ENCODE measurements at regions not wholly inside any gene's neighbourhood (a gene's known extent, or its start where the extent isn't known, plus 50 kb on each side); places are given as distances from the start of the nearest gene placed in this dataset.

- TF ChIP-seq ZNF549 (tag by site-specific recombination; IDR thresholded peaks at IDR 0.05): no peak
- TF ChIP-seq KLF16 (tag by site-specific recombination; IDR thresholded peaks at IDR 0.05): no peak
- no peak for TF ChIP-seq ZNF184 (tag by site-specific recombination; IDR thresholded peaks at IDR 0.05)
- TF ChIP-seq ZNF221 (tag by site-specific recombination; IDR thresholded peaks at IDR 0.05; ENCODE audit: borderline replicate concordance): no peak
- no peak for TF ChIP-seq ZNF513 (tag by site-specific recombination; IDR thresholded peaks at IDR 0.05)
- TF ChIP-seq ZNF518A (tag by site-specific recombination; conservative IDR thresholded peaks at IDR 0.05; ENCODE audit: low read depth): no peak
- no peak for TF ChIP-seq ZNF521 (tag by site-specific recombination; IDR thresholded peaks at IDR 0.05)
- TF ChIP-seq ZNF132 (tag by site-specific recombination; IDR thresholded peaks at IDR 0.05; ENCODE audit: borderline replicate concordance): no peak
- TF ChIP-seq ZNF433 (tag by site-specific recombination; IDR thresholded peaks at IDR 0.05; ENCODE audit: low read depth): no peak
- TF ChIP-seq EGR2 (tag by site-specific recombination; IDR thresholded peaks at IDR 0.05; ENCODE audit: low read depth): no peak
- H3K4me1 ChIP-seq (ENCODE audit: control insufficient read depth, insufficient read depth, low read length): no peaks in the 10 kb centered on the region
- ChIA-PET POLR2A (no interaction called here), CTCF (interaction anchor here (0.6 to 2.9 kb wide), 3 partner anchors 10 to 249 kb away, joined by 3 to 14 read pairs (median 10); no protein-coding TSS in a partner anchor)
- H3K27ac ChIP-seq (ENCODE audit: extremely low read depth, low read depth, low read length): no peak overlapping the region
- no peaks in the 10 kb centered on the region for H3K36me3 ChIP-seq (ENCODE audit: control insufficient read depth in 2 of 2, insufficient read depth in 1 of 2, low read length in 2 of 2)
- H3K9me3 ChIP-seq (ENCODE audit: control insufficient read depth, insufficient read depth, low read depth, low read length): no peaks in the 10 kb centered on the region
- no peak overlapping the region for H3K4me3 ChIP-seq (ENCODE audit: low read depth, low read length)
Observed at GRCh38 chr22:49295465-49295743, 532.3 kb downstream of the BRD1 start.

GRCh38 chr22:49294656-49295464, 532.8 kb downstream of the BRD1 start:
- ChIA-PET CTCF (interaction anchor here (0.6 to 2.9 kb wide), 3 partner anchors 10 to 248 kb away, joined by 3 to 14 read pairs (median 10); no protein-coding TSS in a partner anchor), POLR2A (no interaction called here)
- Histone ChIP-seq H3K36me3 (ENCODE audit: control insufficient read depth in 2 of 2, insufficient read depth in 1 of 2, low read length in 2 of 2) (no peaks in the 10 kb centered on the region), H3K27ac (ENCODE audit: extremely low read depth, low read depth, low read length) (no peak overlapping the region), H3K4me3 (ENCODE audit: low read depth, low read length) (no peak overlapping the region), H3K4me1 (ENCODE audit: control insufficient read depth, insufficient read depth, low read length) (no peaks in the 10 kb centered on the region), H3K9me3 (ENCODE audit: control insufficient read depth, insufficient read depth, low read depth, low read length) (no peaks in the 10 kb centered on the region)
- no peak for TF ChIP-seq SCRT2 (tag by site-specific recombination; IDR thresholded peaks at IDR 0.05)
- TF ChIP-seq ZNF561 (tag by site-specific recombination; IDR thresholded peaks at IDR 0.05; ENCODE audit: borderline replicate concordance): no peak
- no peak for TF ChIP-seq PRDM10 (tag by site-specific recombination; IDR thresholded peaks at IDR 0.05)
- TF ChIP-seq ZNF174 (tag by site-specific recombination; IDR thresholded peaks at IDR 0.05): no peak
- TF ChIP-seq ZNF292 (tag by site-specific recombination; IDR thresholded peaks at IDR 0.05; ENCODE audit: borderline replicate concordance, low read depth): no peak
- TF ChIP-seq ZNF2 (tag by site-specific recombination; IDR thresholded peaks at IDR 0.05): no peak
- no peak for TF ChIP-seq ZNF658 (tag by site-specific recombination; IDR thresholded peaks at IDR 0.05)
- no peak for TF ChIP-seq ZBTB20 (tag by site-specific recombination; IDR thresholded peaks at IDR 0.05)
- no peak for TF ChIP-seq ZNF626 (tag by site-specific recombination; IDR thresholded peaks at IDR 0.05)
- TF ChIP-seq TSHZ1 (tag by site-specific recombination; IDR thresholded peaks at IDR 0.05; ENCODE audit: borderline replicate concordance): no peak
- TF ChIP-seq ZNF157 (tag by site-specific recombination; IDR thresholded peaks at IDR 0.05): no peak
